Subcutaneous abdominal adipose tissue (tissue), 5 donors: ENCODE measurements at regions not wholly inside any gene's neighbourhood (a gene's known extent, or its start where the extent isn't known, plus 50 kb on each side); places are given as distances from the start of the nearest gene placed in this dataset.
A peak's percentile ranks its signal among the peaks of the same experiment; 100 is the strongest.

Experiments used
- H3K27ac ChIP-seq: one replicate; pipeline ENCODE4 v1.7.0; 2013; ENCODE audit warnings: low read depth, mild to moderate bottlenecking, inconsistent platforms, low read length, moderate library complexity
- H3K27me3 ChIP-seq, 5 donors: one replicate each; pipeline ENCODE4 v1.7.0; 2013; ENCODE audit warnings: low read length in 5 of 5, inconsistent platforms in 1 of 5; ENCODE audit not compliant: control insufficient read depth in 5 of 5, insufficient read depth in 4 of 5
- H3K36me3 ChIP-seq, 5 donors: one replicate each; pipeline ENCODE4 v1.7.0; 2013; ENCODE audit warnings: low read length in 5 of 5; ENCODE audit not compliant: control insufficient read depth in 5 of 5, insufficient read depth in 5 of 5
- H3K4me1 ChIP-seq, 5 donors: one replicate each; pipeline ENCODE4 v1.7.0; 2013; ENCODE audit warnings: low read length in 5 of 5, mild to moderate bottlenecking in 3 of 5, moderate library complexity in 1 of 5; ENCODE audit not compliant: control insufficient read depth in 5 of 5, insufficient read depth in 5 of 5
- H3K4me3 ChIP-seq, 5 donors: one replicate each; pipeline ENCODE4 v1.7.0; 2013; ENCODE audit warnings: low read length in 5 of 5, low read depth in 1 of 5
- H3K9ac ChIP-seq, 5 donors: one replicate each; pipeline ENCODE4 v1.7.0; 2013; ENCODE audit warnings: low read length in 5 of 5, mild to moderate bottlenecking in 4 of 5, moderate library complexity in 3 of 5
- H3K9me3 ChIP-seq, 5 donors: one replicate each; pipeline ENCODE4 v1.7.0; 2013; ENCODE audit warnings: low read length in 5 of 5; ENCODE audit not compliant: control insufficient read depth in 5 of 5
- donor health status: healthy.
- donor health status: healthy.
- donor health status: healthy.
- donor health status: healthy.
- donor health status: healthy.

DNA sequence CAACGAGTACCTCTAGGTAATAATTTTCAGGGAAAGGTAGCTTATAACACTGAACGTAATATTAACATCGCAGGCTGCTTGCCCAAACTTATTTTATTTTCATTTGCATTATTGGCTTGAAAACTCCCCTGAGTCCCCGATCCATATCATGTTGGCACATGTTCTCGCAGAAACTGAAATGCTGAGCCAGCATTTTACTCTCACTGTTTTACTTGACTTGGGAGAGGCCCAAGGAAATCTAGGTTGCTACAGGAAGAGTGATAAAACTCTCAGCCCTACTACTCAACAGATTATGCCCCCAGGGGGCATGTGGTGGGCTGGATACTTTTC, 183.5 kb upstream of the HABP2 start:
- no peak overlapping the region for H3K27ac ChIP-seq
- H3K36me3 ChIP-seq = no peaks in the 10 kb centered on the region
- H3K4me3 ChIP-seq = no peak overlapping the region
- no peaks in the 10 kb centered on the region for H3K4me1 ChIP-seq
- H3K27me3 ChIP-seq = peaks cover 0 to 3% (median 0%) of the 10 kb centered on the region in 5 donors
- H3K9ac ChIP-seq = no peak overlapping the region
- peaks cover 0 to 4% (median 3%) of the 10 kb centered on the region in 5 donors for H3K9me3 ChIP-seq

DNA sequence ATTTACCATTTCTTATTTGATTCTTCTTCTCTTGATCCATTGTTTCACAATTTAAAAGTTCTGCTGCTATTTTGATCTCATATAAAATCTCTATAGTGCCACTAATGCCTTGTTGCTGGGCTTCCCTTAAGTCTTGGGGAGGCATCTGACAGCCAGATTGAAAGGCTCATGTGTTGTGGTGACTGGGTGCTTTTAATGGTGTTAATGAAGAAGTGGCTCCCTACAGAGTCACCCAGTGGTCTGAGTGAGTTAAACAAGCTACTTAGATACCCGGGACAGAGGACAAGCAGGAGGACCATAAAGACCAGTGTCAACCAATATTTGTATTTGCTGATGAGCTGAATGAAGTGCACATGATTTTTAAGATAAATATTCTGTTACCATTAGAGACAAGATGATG, 176.4 kb upstream of the HABP2 start:
- Histone ChIP-seq H3K9ac (no peak overlapping the region), H3K4me1 (peaks cover 0 to 2% (median 1%) of the 10 kb centered on the region in 5 donors), H3K36me3 (no peaks in the 10 kb centered on the region), H3K9me3 (no peaks in the 10 kb centered on the region), H3K27me3 (no peaks in the 10 kb centered on the region), H3K27ac (no peak overlapping the region), H3K4me3 (no peak overlapping the region)

- Histone ChIP-seq H3K9me3 (no peaks in the 10 kb centered on the region), H3K27ac (no peak overlapping the region), H3K4me3 (no peak overlapping the region), H3K9ac (no peak overlapping the region), H3K36me3 (no peaks in the 10 kb centered on the region), H3K27me3 (no peaks in the 10 kb centered on the region), H3K4me1 (peaks cover 0 to 18% (median 16%) of the 10 kb centered on the region in 5 donors)
These were observed 173.8 kb upstream of the HABP2 start for GRCh38 chr10:113379091-113379490.

DNA sequence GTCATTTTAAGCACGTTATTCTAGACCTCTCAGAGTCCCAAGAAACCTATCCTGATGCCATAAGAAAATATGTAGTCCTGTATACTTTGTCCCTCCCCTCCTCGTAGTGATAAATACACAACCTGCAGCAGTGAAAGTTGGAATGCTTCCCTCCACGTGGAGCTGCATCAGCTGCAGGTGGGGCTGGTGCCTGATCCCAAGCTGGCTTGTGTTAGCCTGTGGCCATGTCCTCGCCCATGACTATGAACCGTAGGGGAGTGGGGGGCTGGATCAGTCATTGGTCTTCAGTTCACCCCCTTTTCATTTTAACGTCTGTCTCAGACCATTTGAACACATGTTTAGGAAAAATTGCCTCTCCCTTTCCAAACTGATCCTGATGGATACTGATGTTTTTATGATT, 171.4 kb upstream of the HABP2 start:
- Histone ChIP-seq H3K4me3 (peak overlapping the region in 2 of 5 donors; percentile 54 to 67), H3K27ac (peak overlapping the region; percentile 51), H3K9ac (no peak overlapping the region), H3K4me1 (peaks cover 3 to 40% (median 36%) of the 10 kb centered on the region in 5 donors), H3K36me3 (no peaks in the 10 kb centered on the region), H3K27me3 (no peaks in the 10 kb centered on the region), H3K9me3 (no peaks in the 10 kb centered on the region)

DNA sequence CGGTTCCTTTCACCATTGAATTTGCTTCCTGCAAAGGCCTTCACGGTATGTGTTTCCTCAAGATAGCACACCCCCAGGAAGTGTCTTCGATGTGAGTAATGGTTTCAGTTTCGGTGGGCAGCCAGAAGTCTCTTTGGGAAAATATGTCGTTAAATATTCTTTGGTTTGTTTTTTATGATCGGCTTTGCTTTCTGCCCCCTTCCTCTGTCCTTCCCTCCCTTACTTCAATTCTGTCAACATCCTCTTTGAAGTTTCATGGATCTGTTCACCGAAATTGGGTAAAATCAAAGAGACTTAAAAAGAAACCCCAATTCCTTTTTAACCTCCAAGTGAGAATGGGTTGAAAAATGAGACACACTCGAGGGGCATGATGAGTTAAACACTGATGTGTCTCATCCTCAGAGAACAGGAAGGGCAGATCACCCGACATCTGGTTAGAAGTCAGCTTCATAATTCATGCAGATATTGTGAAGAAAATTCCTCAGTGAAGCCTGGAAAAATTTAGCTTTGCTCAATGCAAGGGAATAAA, 170.8 kb upstream of the HABP2 start:
- Histone ChIP-seq H3K27ac (peak overlapping the region; percentile 51), H3K27me3 (no peaks in the 10 kb centered on the region), H3K9me3 (no peaks in the 10 kb centered on the region), H3K4me1 (peaks cover 3 to 44% (median 40%) of the 10 kb centered on the region in 5 donors), H3K4me3 (peak overlapping the region; percentile 21 to 67 (median 54)), H3K36me3 (no peaks in the 10 kb centered on the region), H3K9ac (peak overlapping the region in 4 of 5 donors; percentile 6 to 55 (median 32))

GRCh38 chr10:113382691-113383090, 170.2 kb upstream of the HABP2 start:
- Histone ChIP-seq H3K27ac (peak overlapping the region; percentile 51), H3K4me3 (peak overlapping the region in 2 of 5 donors; percentile 46 to 54), H3K9me3 (no peaks in the 10 kb centered on the region)

GRCh38 chr10:113384181-113384580, 168.7 kb upstream of the HABP2 start:
- H3K27me3 ChIP-seq = no peaks in the 10 kb centered on the region
- H3K27ac ChIP-seq = no peak overlapping the region
- no peaks in the 10 kb centered on the region for H3K36me3 ChIP-seq
- no peaks in the 10 kb centered on the region for H3K9me3 ChIP-seq
- peaks cover 3 to 44% (median 40%) of the 10 kb centered on the region in 5 donors for H3K4me1 ChIP-seq
- no peak overlapping the region for H3K9ac ChIP-seq
- H3K4me3 ChIP-seq = no peak overlapping the region

More at GRCh38 chr10:113382691-113383090, 170.2 kb upstream of the HABP2 start:
- Histone ChIP-seq H3K36me3 (no peaks in the 10 kb centered on the region), H3K9ac (no peak overlapping the region), H3K27me3 (no peaks in the 10 kb centered on the region), H3K4me1 (peaks cover 3 to 44% (median 40%) of the 10 kb centered on the region in 5 donors)

DNA sequence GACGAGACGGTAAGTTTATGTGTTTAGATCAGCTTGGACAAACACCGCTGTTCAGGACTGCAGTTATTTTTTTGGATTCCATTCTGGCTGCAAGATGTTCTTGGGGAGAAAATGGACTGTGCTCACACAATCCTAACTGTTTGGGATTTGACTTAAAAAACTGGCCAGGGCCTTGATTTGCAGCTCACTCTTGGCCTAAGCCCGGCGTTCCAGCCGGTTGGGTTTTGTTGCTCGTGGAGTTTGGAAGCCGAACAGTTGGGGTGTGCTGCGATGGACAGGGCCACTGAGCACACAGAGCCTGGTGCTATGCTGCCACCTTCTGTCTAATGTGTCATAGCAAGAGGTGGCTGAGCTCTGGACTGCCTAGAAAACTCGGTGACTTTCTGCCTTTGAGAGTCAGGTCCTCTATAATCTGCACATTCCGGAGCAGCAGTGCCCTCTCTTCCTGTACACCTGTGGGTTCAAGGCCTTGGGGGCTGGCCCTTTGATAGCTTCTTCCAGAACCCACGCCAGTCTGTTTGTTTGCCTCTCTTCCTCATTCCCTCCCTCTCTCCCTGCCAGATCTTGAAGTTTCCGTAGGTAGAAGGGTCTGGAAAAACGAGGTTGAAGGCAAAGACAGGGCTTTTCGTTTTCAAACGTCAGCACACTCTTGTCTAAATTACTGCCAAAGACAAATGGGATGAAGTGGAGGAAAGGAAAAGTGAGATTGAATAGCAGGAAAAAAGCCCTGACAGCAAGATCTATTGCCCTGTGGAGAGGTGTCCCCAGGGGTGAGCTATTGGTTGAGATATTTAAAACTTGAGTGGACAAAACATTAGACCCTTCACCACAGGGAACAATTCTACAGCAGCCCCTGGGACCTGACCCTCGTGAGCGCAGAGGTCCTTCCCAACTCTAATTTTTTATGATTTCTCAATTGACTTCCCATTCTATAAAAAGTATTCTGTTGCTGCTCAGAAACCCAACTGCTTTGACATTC, 167.5 kb upstream of the HABP2 start:
- Histone ChIP-seq H3K4me3 (peak overlapping the region in 1 of 5 donors; percentile 32), H3K27ac (peak overlapping the region; percentile 83), H3K27me3 (no peaks in the 10 kb centered on the region), H3K9me3 (no peaks in the 10 kb centered on the region), H3K9ac (peak overlapping the region in 1 of 5 donors; percentile 63), H3K36me3 (no peaks in the 10 kb centered on the region), H3K4me1 (peaks cover 3 to 44% (median 40%) of the 10 kb centered on the region in 5 donors)

DNA sequence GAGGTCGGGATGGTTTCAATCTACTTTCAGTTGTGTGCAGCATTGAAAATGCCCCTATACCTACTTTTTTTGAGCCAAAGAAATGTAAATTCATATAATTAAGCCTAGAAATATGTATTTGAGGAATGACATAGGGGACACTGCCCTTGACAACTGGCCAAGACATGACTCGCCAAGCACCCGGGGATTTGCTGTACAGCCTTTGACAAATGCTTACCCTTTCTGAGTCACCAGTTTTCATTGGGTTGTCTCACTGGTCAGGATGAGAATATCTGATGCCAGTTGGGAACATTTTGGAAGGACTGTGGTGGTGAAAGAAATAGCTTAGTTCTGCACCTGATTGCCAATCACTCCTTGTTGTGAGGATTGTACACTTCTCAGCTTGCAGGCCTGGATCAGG, 166.8 kb upstream of the HABP2 start:
- H3K4me1 ChIP-seq = peaks cover 3 to 44% (median 40%) of the 10 kb centered on the region in 5 donors
- H3K27ac ChIP-seq = peak overlapping the region; percentile 83
- H3K4me3 ChIP-seq = peak overlapping the region in 1 of 5 donors; percentile 32
- no peak overlapping the region for H3K9ac ChIP-seq
- H3K36me3 ChIP-seq = no peaks in the 10 kb centered on the region
- H3K9me3 ChIP-seq = no peaks in the 10 kb centered on the region
- no peaks in the 10 kb centered on the region for H3K27me3 ChIP-seq

- Histone ChIP-seq H3K4me1 (peaks cover 3 to 19% (median 16%) of the 10 kb centered on the region in 5 donors), H3K9me3 (no peaks in the 10 kb centered on the region), H3K4me3 (no peak overlapping the region), H3K36me3 (no peaks in the 10 kb centered on the region), H3K27ac (no peak overlapping the region), H3K27me3 (no peaks in the 10 kb centered on the region), H3K9ac (no peak overlapping the region)
These were observed 162.9 kb upstream of the HABP2 start for GRCh38 chr10:113389969-113390368.
